ENCODE measurements at regions not wholly inside any gene's neighbourhood (a gene's known extent, or its start where the extent isn't known, plus 50 kb on each side); places are given as distances from the start of the nearest gene placed in this dataset.

- TF ChIP-seq CTCF (IDR thresholded peaks at IDR 0.05): no peak
- no peak for TF ChIP-seq ZFX (IDR thresholded peaks at IDR 0.05; ENCODE audit: borderline replicate concordance)
Measured at GRCh38 chr19:30225676-30226463, 146.3 kb upstream of the ZNF536 start.
